HCT116 (cell line): ENCODE measurements at regions not wholly inside any gene's neighbourhood (a gene's known extent, or its start where the extent isn't known, plus 50 kb on each side); places are given as distances from the start of the nearest gene placed in this dataset.

ENCODE experiments used
- ATAC-seq: fragments of 200-7000 bp; cut with Tn5 transposase; 2 replicates; pipeline ENCODE4 v1.9.1; 2020; ENCODE audit warnings: mild to moderate bottlenecking, moderate library complexity
- BruUV-seq: library from RNA; stranded (reverse); fragments of 400-500 nt; replicated peaks from 2 replicates; lab custom pipeline; 2021; lab: Mats Ljungman, UMichigan
- CTCF ChIA-PET: fragments of 300-600 bp; sonication (Branson Sonifier 250); formaldehyde crosslinking; loops from one replicate; lab custom pipeline; 2021; ENCODE audit warnings: antibody characterized with exemption; lab: Charles Lee
- POLR2A ChIA-PET: fragments of 300-600, 350-600 bp; sonication (Branson Sonifier 250); formaldehyde crosslinking; loops from one replicate; lab custom pipeline; 2021; ENCODE audit warnings: antibody characterized with exemption; lab: Charles Lee
- RAD21 ChIA-PET, 2 experiments: fragments of 300-600 bp; sonication (Branson Sonifier 250); formaldehyde crosslinking; loops; one replicate each; lab custom pipeline; 2023; ENCODE audit warnings: low total read pairs in 2 of 2; ENCODE audit not compliant: uncharacterized antibody in 2 of 2, unreplicated experiment in 2 of 2, low non-redundant PET in 1 of 2; lab: Charles Lee
- DNase-seq: peaks from one replicate; pipeline ENCODE4 v3.0.0-alpha.2; 2010; ENCODE audit warnings: low read depth, low spot score
- H2AFZ ChIP-seq: fragments of 200-600 bp; shearing (Covaris generic), sonication (generic); 2 replicates; pipeline ENCODE4 v1.6.1; 2017; ENCODE audit warnings: low read depth, mixed run types, mixed read lengths, antibody characterized with exemption, low read length; ENCODE audit not compliant: poor library complexity, severe bottlenecking
- H3K27ac ChIP-seq: 2 replicates; pipeline ENCODE4 v1.5.1; 2012; ENCODE audit warnings: low read depth, low read length
- H3K27me3 ChIP-seq: fragments of 200-600 bp; sonication (generic); 2 replicates; pipeline ENCODE4 v1.6.1; 2016; ENCODE audit warnings: mixed run types, low read length, mixed read lengths; ENCODE audit not compliant: insufficient read depth
- H3K36me3 ChIP-seq, 2 experiments: fragments of 200-500 bp in 1 of 2; fragments of 200-600 bp in 1 of 2; sonication (Bioruptor generic) in 1 of 2; sonication (generic) in 1 of 2; 2 replicates each; pipeline versions ENCODE4 v1.5.1 to v1.6.1; 2014 to 2016; ENCODE audit warnings: low read length in 2 of 2, inconsistent platforms in 1 of 2, mixed read lengths in 1 of 2, mixed run types in 1 of 2; ENCODE audit not compliant: insufficient read depth in 2 of 2, control insufficient read depth in 1 of 2
- H3K4me1 ChIP-seq, 2 experiments: fragments of 200-600 bp in 1 of 2; sonication (generic) in 1 of 2; 2 replicates each; pipeline versions ENCODE4 v1.5.1 to v1.6.1; 2012 to 2017; ENCODE audit warnings: low read length in 2 of 2, inconsistent platforms in 1 of 2, mild to moderate bottlenecking in 1 of 2, mixed read lengths in 1 of 2, mixed run types in 1 of 2, moderate library complexity in 1 of 2; ENCODE audit not compliant: insufficient read depth in 2 of 2, control insufficient read depth in 1 of 2
- H3K4me2 ChIP-seq: fragments of 200-600 bp; sonication (generic); 2 replicates; pipeline ENCODE4 v1.6.1; 2017; ENCODE audit warnings: mixed run types, low read length, mixed read lengths
- H3K4me3 ChIP-seq, 2 experiments: fragments of 200-600 bp in 1 of 2; sonication (generic) in 1 of 2; replicated peaks in 1 of 2; 2 replicates each; pipeline ENCODE4 v1.5.1; 2011 to 2016; ENCODE audit warnings: low read length in 2 of 2, control low read depth in 1 of 2, low read depth in 1 of 2, mild to moderate bottlenecking in 1 of 2, mixed read lengths in 1 of 2, mixed run types in 1 of 2
- H3K79me2 ChIP-seq: fragments of 200-600 bp; sonication (generic); 2 replicates; pipeline ENCODE4 v1.6.1; 2017; ENCODE audit warnings: mild to moderate bottlenecking, mixed run types, low read length, moderate library complexity, mixed read lengths; ENCODE audit not compliant: insufficient read depth
- H3K9ac ChIP-seq: fragments of 200-600 bp; sonication (generic); 2 replicates; pipeline ENCODE4 v1.6.1; 2016; ENCODE audit warnings: low read length, mixed read lengths
- H3K9me2 ChIP-seq: fragments of 200-600 bp; sonication (generic), shearing (Covaris generic); 2 replicates; pipeline ENCODE4 v1.6.1; 2017; ENCODE audit warnings: mixed run types, mild to moderate bottlenecking, moderate library complexity; ENCODE audit not compliant: insufficient read depth
- H3K9me3 ChIP-seq, 2 experiments: fragments of 200-500 bp in 1 of 2; fragments of 200-600 bp in 1 of 2; sonication (Bioruptor generic) in 1 of 2; sonication (generic) in 1 of 2; 2 replicates each; pipeline ENCODE4 v1.6.1; 2014 to 2017; ENCODE audit warnings: low read length in 2 of 2, mixed read lengths in 2 of 2, inconsistent platforms in 1 of 2, low read depth in 1 of 2, mild to moderate bottlenecking in 1 of 2, mixed run types in 1 of 2, moderate library complexity in 1 of 2; ENCODE audit not compliant: control insufficient read depth in 1 of 2, insufficient read depth in 1 of 2
- H4K20me1 ChIP-seq: fragments of 200-600 bp; sonication (generic), shearing (Covaris generic); 2 replicates; pipeline ENCODE4 v1.6.1; 2017; ENCODE audit warnings: mixed run types, mild to moderate bottlenecking, moderate library complexity; ENCODE audit not compliant: insufficient read depth
- ELF1 ChIP-seq: IDR thresholded peaks from 2 replicates; pipeline ENCODE4 v1.6.1; 2012; ENCODE audit warnings: low read depth, borderline replicate concordance
- EZH2 ChIP-seq: fragments of 200-600 bp; sonication (generic); IDR thresholded peaks from 2 replicates; pipeline ENCODE4 v1.6.1; 2017; ENCODE audit warnings: antibody characterized with exemption, mixed run types
- EZH2phosphoT487 ChIP-seq: fragments of 200-600 bp; IDR thresholded peaks from 2 replicates; pipeline ENCODE4 v1.6.1; 2018; ENCODE audit warnings: antibody characterized with exemption, borderline replicate concordance
- FOSL1 ChIP-seq: IDR thresholded peaks from 2 replicates; pipeline ENCODE4 v1.6.1; 2012; ENCODE audit warnings: low read depth
- JUND ChIP-seq: IDR thresholded peaks from 2 replicates; pipeline ENCODE4 v1.6.1; 2012
- POLR2A ChIP-seq: IDR thresholded peaks from 2 replicates; pipeline ENCODE4 v1.7.0; 2011; ENCODE audit warnings: borderline replicate concordance; ENCODE audit not compliant: insufficient read depth, insufficient read length; ENCODE audit errors: extremely low read depth
- POLR2AphosphoS5 ChIP-seq: IDR thresholded peaks from 2 replicates; pipeline ENCODE4 v1.6.1; 2011; ENCODE audit warnings: mild to moderate bottlenecking, low read depth, low read length, moderate library complexity
- RAD21 ChIP-seq: IDR thresholded peaks from 2 replicates; pipeline ENCODE4 v1.6.1; 2012; ENCODE audit warnings: low read depth, mild to moderate bottlenecking
- SP1 ChIP-seq: IDR thresholded peaks from 2 replicates; pipeline ENCODE4 v1.6.1; 2012; ENCODE audit warnings: low read depth
- SRF ChIP-seq: IDR thresholded peaks from 2 replicates; pipeline ENCODE4 v1.6.1; 2012; ENCODE audit warnings: low read depth
- TCF7L2 ChIP-seq: IDR thresholded peaks from 2 replicates; pipeline ENCODE4 v1.7.0; 2011; ENCODE audit warnings: borderline replicate concordance, inconsistent platforms; ENCODE audit not compliant: insufficient read depth, insufficient read length; ENCODE audit errors: extremely low read depth
- YY1 ChIP-seq: IDR thresholded peaks from 2 replicates; pipeline ENCODE4 v1.6.1; 2011; ENCODE audit warnings: low read length, low read depth, moderate library complexity, mild to moderate bottlenecking; ENCODE audit not compliant: insufficient replicate concordance; ENCODE audit errors: extremely low read depth
- ZFX ChIP-seq: fragments of 450-650 bp; IDR thresholded peaks from 2 replicates; pipeline ENCODE4 v1.6.1; 2017
- ZNF274 ChIP-seq: fragments of 200-500 bp; sonication (Bioruptor generic); IDR thresholded peaks from 2 replicates; pipeline ENCODE4 v1.6.1; 2014; ENCODE audit warnings: mild to moderate bottlenecking, low read depth, low read length, inconsistent platforms
- intact Hi-C: fragments of 100-400 bp; cut with micrococcal nuclease; formaldehyde crosslinking; loops from 2 replicates; pipeline ENCODE4 v1.10.0; 2022
- TF ChIP-seq, protein P1 (sequence below): IDR thresholded peaks from 2 replicates; pipeline ENCODE4 v1.6.1; 2011; ENCODE audit warnings: mild to moderate bottlenecking, low read length, moderate library complexity; ENCODE audit not compliant: insufficient replicate concordance; ENCODE audit errors: extremely low read depth
- TF ChIP-seq, protein P2 (sequence below), 3 experiments: fragments of 200-600 bp in 1 of 3; sonication (generic) in 1 of 3; IDR thresholded peaks in 2 of 3; conservative IDR thresholded peaks in 1 of 3; 2 replicates each; pipeline ENCODE4 v1.5.1; 2012 to 2017; ENCODE audit warnings: low read depth in 2 of 3, low read length in 2 of 3, antibody characterized with exemption in 1 of 3, borderline replicate concordance in 1 of 3, control low read depth in 1 of 3, mild to moderate bottlenecking in 1 of 3, mixed read lengths in 1 of 3, mixed run types in 1 of 3, moderate library complexity in 1 of 3; ENCODE audit not compliant: insufficient read depth in 1 of 3
- TF ChIP-seq, protein P3 (sequence below): IDR thresholded peaks from 2 replicates; pipeline ENCODE4 v1.6.1; 2012; ENCODE audit warnings: low read depth
- TF ChIP-seq, protein P4 (sequence below): IDR thresholded peaks from 2 replicates; pipeline ENCODE4 v1.6.1; 2012

DNA sequence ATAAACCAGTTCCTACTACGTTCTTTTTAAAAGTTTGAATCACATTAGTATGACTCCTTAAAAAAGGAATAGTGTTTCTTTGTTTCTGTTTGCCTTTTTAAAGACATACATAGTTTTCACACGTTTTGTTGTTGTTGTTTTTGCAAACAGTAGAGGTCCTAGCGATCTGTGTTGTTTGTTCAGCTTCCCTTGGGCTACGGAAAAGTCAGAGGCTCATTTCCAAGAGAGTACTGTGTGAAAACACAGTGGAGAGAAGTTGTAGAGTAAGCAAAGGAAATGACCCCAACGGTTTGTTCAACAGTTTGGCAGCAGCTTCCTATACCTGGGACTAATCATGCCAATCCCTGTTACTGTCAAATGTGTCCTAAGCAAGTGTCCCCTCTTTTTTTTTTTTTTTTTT lies 87.1 kb upstream of the STEAP1 start:
- Histone ChIP-seq H3K79me2 (no peaks in the 10 kb centered on the region), H3K9ac (no peak overlapping the region), H3K4me1 (peaks cover 0 to 3% of the 10 kb centered on the region in 2 experiments; a peak in 1 of 4 replicates), H3K36me3 (no peaks in the 10 kb centered on the region), H3K4me2 (no peak overlapping the region), H4K20me1 (no peaks in the 10 kb centered on the region), H3K4me3 (no peak overlapping the region), H3K27me3 (no peaks in the 10 kb centered on the region), H3K27ac (no peak overlapping the region), H2AFZ (no peak overlapping the region), H3K9me2 (no peaks in the 10 kb centered on the region), H3K9me3 (no peaks in the 10 kb centered on the region)
- intact Hi-C loops, result no loop called here
- no peak for ATAC-seq
- DNase-seq, result no peak
- ChIA-PET RAD21 (no interaction called here), CTCF (no interaction called here), POLR2A (no interaction called here)
- no TSS peak for BruUV-seq
- TF ChIP-seq, protein P1, sequence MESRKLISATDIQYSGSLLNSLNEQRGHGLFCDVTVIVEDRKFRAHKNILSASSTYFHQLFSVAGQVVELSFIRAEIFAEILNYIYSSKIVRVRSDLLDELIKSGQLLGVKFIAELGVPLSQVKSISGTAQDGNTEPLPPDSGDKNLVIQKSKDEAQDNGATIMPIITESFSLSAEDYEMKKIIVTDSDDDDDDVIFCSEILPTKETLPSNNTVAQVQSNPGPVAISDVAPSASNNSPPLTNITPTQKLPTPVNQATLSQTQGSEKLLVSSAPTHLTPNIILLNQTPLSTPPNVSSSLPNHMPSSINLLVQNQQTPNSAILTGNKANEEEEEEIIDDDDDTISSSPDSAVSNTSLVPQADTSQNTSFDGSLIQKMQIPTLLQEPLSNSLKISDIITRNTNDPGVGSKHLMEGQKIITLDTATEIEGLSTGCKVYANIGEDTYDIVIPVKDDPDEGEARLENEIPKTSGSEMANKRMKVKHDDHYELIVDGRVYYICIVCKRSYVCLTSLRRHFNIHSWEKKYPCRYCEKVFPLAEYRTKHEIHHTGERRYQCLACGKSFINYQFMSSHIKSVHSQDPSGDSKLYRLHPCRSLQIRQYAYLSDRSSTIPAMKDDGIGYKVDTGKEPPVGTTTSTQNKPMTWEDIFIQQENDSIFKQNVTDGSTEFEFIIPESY, result no peak
- TF ChIP-seq FOSL1, result no peak
- no peak for TF ChIP-seq POLR2A
- TF ChIP-seq YY1, result no peak
- TF ChIP-seq JUND, result no peak
- no peak for TF ChIP-seq POLR2AphosphoS5
- no peak for TF ChIP-seq ELF1
- TF ChIP-seq, protein P2, sequence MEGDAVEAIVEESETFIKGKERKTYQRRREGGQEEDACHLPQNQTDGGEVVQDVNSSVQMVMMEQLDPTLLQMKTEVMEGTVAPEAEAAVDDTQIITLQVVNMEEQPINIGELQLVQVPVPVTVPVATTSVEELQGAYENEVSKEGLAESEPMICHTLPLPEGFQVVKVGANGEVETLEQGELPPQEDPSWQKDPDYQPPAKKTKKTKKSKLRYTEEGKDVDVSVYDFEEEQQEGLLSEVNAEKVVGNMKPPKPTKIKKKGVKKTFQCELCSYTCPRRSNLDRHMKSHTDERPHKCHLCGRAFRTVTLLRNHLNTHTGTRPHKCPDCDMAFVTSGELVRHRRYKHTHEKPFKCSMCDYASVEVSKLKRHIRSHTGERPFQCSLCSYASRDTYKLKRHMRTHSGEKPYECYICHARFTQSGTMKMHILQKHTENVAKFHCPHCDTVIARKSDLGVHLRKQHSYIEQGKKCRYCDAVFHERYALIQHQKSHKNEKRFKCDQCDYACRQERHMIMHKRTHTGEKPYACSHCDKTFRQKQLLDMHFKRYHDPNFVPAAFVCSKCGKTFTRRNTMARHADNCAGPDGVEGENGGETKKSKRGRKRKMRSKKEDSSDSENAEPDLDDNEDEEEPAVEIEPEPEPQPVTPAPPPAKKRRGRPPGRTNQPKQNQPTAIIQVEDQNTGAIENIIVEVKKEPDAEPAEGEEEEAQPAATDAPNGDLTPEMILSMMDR (IDR thresholded peaks at IDR 0.05 in 2 of 3, conservative IDR thresholded peaks at IDR 0.05 in 1 of 3; ENCODE audit: borderline replicate concordance in 1 of 3, insufficient read depth in 1 of 3, low read depth in 2 of 3, low read length in 2 of 3), result no peak
- TF ChIP-seq EZH2phosphoT487, result no peak
- no peak for TF ChIP-seq ZFX
- TF ChIP-seq, protein P3, sequence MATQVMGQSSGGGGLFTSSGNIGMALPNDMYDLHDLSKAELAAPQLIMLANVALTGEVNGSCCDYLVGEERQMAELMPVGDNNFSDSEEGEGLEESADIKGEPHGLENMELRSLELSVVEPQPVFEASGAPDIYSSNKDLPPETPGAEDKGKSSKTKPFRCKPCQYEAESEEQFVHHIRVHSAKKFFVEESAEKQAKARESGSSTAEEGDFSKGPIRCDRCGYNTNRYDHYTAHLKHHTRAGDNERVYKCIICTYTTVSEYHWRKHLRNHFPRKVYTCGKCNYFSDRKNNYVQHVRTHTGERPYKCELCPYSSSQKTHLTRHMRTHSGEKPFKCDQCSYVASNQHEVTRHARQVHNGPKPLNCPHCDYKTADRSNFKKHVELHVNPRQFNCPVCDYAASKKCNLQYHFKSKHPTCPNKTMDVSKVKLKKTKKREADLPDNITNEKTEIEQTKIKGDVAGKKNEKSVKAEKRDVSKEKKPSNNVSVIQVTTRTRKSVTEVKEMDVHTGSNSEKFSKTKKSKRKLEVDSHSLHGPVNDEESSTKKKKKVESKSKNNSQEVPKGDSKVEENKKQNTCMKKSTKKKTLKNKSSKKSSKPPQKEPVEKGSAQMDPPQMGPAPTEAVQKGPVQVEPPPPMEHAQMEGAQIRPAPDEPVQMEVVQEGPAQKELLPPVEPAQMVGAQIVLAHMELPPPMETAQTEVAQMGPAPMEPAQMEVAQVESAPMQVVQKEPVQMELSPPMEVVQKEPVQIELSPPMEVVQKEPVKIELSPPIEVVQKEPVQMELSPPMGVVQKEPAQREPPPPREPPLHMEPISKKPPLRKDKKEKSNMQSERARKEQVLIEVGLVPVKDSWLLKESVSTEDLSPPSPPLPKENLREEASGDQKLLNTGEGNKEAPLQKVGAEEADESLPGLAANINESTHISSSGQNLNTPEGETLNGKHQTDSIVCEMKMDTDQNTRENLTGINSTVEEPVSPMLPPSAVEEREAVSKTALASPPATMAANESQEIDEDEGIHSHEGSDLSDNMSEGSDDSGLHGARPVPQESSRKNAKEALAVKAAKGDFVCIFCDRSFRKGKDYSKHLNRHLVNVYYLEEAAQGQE, result no peak
- TF ChIP-seq SRF, result no peak
- TF ChIP-seq TCF7L2, result no peak
- TF ChIP-seq RAD21, result no peak
- no peak for TF ChIP-seq ZNF274
- no peak for TF ChIP-seq EZH2
- TF ChIP-seq, protein P4, sequence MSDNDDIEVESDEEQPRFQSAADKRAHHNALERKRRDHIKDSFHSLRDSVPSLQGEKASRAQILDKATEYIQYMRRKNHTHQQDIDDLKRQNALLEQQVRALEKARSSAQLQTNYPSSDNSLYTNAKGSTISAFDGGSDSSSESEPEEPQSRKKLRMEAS, result no peak
- no peak for TF ChIP-seq SP1
